Subcutaneous abdominal adipose tissue (tissue), 5 donors: ENCODE measurements at regions not wholly inside any gene's neighbourhood (a gene's known extent, or its start where the extent isn't known, plus 50 kb on each side); places are given as distances from the start of the nearest gene placed in this dataset.

Experiments
- H3K27ac ChIP-seq: one replicate; pipeline ENCODE4 v1.7.0; 2013; ENCODE audit warnings: low read depth, mild to moderate bottlenecking, inconsistent platforms, low read length, moderate library complexity
- H3K27me3 ChIP-seq, 5 donors: one replicate each; pipeline ENCODE4 v1.7.0; 2013; ENCODE audit warnings: low read length in 5 of 5, inconsistent platforms in 1 of 5; ENCODE audit not compliant: control insufficient read depth in 5 of 5, insufficient read depth in 4 of 5
- H3K36me3 ChIP-seq, 5 donors: one replicate each; pipeline ENCODE4 v1.7.0; 2013; ENCODE audit warnings: low read length in 5 of 5; ENCODE audit not compliant: control insufficient read depth in 5 of 5, insufficient read depth in 5 of 5
- H3K4me1 ChIP-seq, 5 donors: one replicate each; pipeline ENCODE4 v1.7.0; 2013; ENCODE audit warnings: low read length in 5 of 5, mild to moderate bottlenecking in 3 of 5, moderate library complexity in 1 of 5; ENCODE audit not compliant: control insufficient read depth in 5 of 5, insufficient read depth in 5 of 5
- H3K4me3 ChIP-seq, 5 donors: one replicate each; pipeline ENCODE4 v1.7.0; 2013; ENCODE audit warnings: low read length in 5 of 5, low read depth in 1 of 5
- H3K9ac ChIP-seq, 5 donors: one replicate each; pipeline ENCODE4 v1.7.0; 2013; ENCODE audit warnings: low read length in 5 of 5, mild to moderate bottlenecking in 4 of 5, moderate library complexity in 3 of 5
- H3K9me3 ChIP-seq, 5 donors: one replicate each; pipeline ENCODE4 v1.7.0; 2013; ENCODE audit warnings: low read length in 5 of 5; ENCODE audit not compliant: control insufficient read depth in 5 of 5
- donor health status: healthy.
- donor health status: healthy.
- donor health status: healthy.
- donor health status: healthy.
- donor health status: healthy.

DNA sequence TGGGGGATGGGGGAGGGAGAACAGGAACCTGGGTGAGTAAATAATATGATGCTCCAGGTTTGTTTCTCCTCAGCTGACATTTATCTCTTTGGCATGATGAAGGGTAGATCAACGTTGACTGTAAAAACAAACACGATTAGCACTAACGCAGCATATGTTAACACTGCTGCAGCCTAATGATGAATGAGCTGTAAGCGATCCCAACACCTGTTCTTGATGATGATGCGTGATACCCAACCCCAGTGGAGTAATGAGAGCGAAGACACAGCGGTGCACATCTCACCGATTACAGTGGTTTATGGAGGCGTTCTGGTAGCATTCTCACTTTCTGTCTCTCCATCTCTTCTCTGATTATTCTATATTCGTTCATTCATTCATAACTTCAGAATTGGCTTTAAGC lies 640.4 kb downstream of the USP25 start:
- Histone ChIP-seq H3K36me3 (no peaks in the 10 kb centered on the region), H3K4me1 (no peaks in the 10 kb centered on the region), H3K4me3 (no peak overlapping the region), H3K9ac (no peak overlapping the region), H3K27me3 (no peaks in the 10 kb centered on the region), H3K9me3 (no peaks in the 10 kb centered on the region), H3K27ac (no peak overlapping the region)

DNA sequence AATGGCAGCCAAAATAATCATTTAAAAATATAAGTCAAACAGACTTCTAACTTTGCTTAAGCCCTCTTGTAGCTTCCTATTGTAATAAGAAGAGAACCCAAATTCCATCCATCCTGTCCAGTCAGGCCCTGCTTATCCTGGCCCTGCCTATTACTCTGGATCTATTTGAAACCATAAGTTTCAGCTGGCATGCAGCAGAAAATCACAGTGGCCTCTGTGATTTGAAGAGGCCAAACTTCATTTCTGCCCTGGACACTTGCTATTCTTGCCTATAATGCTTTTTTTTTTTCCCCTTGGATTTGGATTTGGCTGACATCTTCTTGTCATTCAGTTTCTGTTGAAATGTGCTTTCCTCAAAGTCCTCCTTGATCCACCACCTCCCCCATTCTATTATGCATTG lies 642.8 kb downstream of the USP25 start:
- Histone ChIP-seq H3K36me3 (no peaks in the 10 kb centered on the region), H3K9ac (no peak overlapping the region), H3K4me1 (peaks cover 0 to 17% (median 10%) of the 10 kb centered on the region in 5 donors), H3K27ac (no peak overlapping the region), H3K4me3 (no peak overlapping the region), H3K9me3 (no peaks in the 10 kb centered on the region), H3K27me3 (no peaks in the 10 kb centered on the region)

GRCh38 chr21:16376673-16377072 lies 646.9 kb downstream of the USP25 start:
- Histone ChIP-seq H3K4me1 (peaks cover 0 to 37% (median 25%) of the 10 kb centered on the region in 5 donors), H3K9me3 (no peaks in the 10 kb centered on the region), H3K4me3 (no peak overlapping the region), H3K36me3 (no peaks in the 10 kb centered on the region), H3K9ac (no peak overlapping the region), H3K27ac (peak overlapping the region; percentile 51), H3K27me3 (no peaks in the 10 kb centered on the region)

GRCh38 chr21:16377120-16377658 lies 647.4 kb downstream of the USP25 start:
- Histone ChIP-seq H3K9me3 (no peaks in the 10 kb centered on the region), H3K36me3 (no peaks in the 10 kb centered on the region), H3K27ac (peak overlapping the region; percentile 51)

DNA sequence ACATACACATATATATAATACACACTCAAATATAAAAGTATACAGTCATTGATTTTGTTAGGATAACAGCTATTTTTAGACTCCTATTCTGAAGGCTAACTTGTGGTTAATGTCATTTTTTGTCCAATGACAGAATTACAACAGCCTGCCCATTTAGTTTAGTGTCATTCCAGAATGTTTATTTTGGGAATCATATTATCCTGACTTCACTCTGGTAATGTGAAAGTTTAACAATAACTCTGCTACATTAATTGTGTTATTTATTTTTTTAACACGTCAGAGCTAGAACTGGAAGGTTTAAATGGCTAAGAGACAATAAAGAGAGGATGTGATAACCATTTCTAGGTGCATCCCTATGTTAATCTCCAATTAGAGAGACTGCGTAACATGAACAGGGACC lies 648.1 kb downstream of the USP25 start:
- Histone ChIP-seq H3K27ac (peak overlapping the region; percentile 51), H3K4me1 (peaks cover 0 to 37% (median 25%) of the 10 kb centered on the region in 5 donors), H3K27me3 (no peaks in the 10 kb centered on the region)

More at GRCh38 chr21:16377120-16377658, 647.4 kb downstream of the USP25 start:
- Histone ChIP-seq H3K27me3 (no peaks in the 10 kb centered on the region), H3K4me1 (peaks cover 0 to 37% (median 25%) of the 10 kb centered on the region in 5 donors), H3K4me3 (no peak overlapping the region), H3K9ac (no peak overlapping the region)

DNA sequence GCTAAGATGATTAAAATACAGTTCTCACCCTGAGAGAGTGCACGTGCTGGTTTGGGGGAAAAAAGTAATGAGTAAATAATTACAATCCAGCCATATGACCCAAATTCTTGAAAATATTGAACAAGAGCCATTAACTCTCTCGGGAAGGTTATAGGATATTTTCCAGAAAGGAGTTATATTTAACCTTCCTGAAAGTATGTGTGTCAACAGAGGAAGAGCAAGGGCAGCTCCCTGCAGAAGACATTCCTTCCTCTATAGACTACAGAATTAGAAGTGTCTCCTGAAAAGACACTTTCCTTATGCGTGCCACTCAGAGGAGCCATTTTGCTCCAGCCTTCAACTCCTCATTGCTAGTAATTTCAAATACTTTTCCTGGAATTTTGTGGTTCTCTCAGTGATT lies 648.7 kb downstream of the USP25 start:
- no peaks in the 10 kb centered on the region for H3K36me3 ChIP-seq
- no peak overlapping the region for H3K4me3 ChIP-seq
- no peaks in the 10 kb centered on the region for H3K9me3 ChIP-seq
- no peak overlapping the region for H3K9ac ChIP-seq
- H3K4me1 ChIP-seq = peaks cover 0 to 37% (median 25%) of the 10 kb centered on the region in 5 donors
- no peaks in the 10 kb centered on the region for H3K27me3 ChIP-seq
- peak overlapping the region; percentile 51 for H3K27ac ChIP-seq

More for the DNA sequence above, 648.1 kb downstream of the USP25 start:
- no peak overlapping the region for H3K9ac ChIP-seq
- H3K36me3 ChIP-seq = no peaks in the 10 kb centered on the region
- H3K4me3 ChIP-seq = no peak overlapping the region
- no peaks in the 10 kb centered on the region for H3K9me3 ChIP-seq

DNA sequence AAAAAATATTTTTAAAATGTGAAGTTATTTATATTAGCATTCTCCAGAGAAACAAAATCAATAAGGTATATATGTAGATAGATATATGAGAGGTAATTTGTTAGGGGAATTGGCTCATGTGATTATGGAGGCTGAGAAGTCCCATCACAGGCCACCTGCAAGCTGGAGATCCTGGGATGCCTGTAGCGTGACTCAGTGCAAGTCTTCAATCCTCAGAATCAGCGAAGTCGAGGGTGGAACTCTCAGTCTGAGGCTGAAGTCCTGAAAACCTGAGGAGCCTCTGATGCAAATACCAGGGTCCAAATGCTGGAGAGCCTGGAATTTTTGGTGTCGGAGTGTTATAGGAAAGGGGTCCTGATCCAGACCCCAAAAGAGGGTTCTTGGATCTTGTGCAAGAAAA lies 658.5 kb downstream of the USP25 start:
- H3K4me1 ChIP-seq = no peaks in the 10 kb centered on the region
- no peak overlapping the region for H3K27ac ChIP-seq
- H3K4me3 ChIP-seq = no peak overlapping the region
- no peaks in the 10 kb centered on the region for H3K36me3 ChIP-seq
- no peaks in the 10 kb centered on the region for H3K9me3 ChIP-seq
- H3K27me3 ChIP-seq = no peaks in the 10 kb centered on the region
- H3K9ac ChIP-seq = no peak overlapping the region

DNA sequence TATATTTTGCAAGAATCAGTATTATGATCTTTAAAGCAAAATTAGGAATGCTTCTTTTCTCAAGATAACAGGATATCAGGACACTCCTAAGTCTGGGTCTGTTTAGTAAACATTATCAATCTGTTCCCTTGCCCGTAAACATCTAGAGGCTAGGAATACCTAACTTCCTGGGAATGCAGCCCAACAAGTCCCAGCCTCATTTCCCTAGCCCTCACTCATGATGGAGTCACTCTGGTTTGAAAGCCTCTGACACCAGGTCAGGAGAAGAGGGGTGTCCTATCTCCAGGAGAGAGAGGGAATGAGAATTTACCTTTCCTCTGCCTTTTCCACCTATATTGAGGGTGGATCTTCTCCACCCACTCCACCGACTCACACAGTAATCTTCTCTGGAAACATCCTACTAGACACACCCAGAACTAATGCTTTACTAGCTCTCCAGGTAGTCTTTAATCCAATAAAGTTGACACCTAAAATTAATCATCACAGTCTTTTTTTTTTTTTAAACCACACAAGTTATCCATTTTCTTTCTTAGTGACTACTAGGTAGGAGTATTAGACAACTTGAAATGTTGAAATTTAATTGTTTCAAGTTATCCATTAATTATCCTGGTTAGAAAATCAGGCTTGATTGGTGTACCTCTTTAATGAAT lies 659.3 kb downstream of the USP25 start:
- no peaks in the 10 kb centered on the region for H3K36me3 ChIP-seq
- H3K4me3 ChIP-seq = no peak overlapping the region
- no peaks in the 10 kb centered on the region for H3K4me1 ChIP-seq
- H3K27me3 ChIP-seq = no peaks in the 10 kb centered on the region
- H3K9ac ChIP-seq = no peak overlapping the region
- H3K27ac ChIP-seq = no peak overlapping the region
- no peaks in the 10 kb centered on the region for H3K9me3 ChIP-seq

DNA sequence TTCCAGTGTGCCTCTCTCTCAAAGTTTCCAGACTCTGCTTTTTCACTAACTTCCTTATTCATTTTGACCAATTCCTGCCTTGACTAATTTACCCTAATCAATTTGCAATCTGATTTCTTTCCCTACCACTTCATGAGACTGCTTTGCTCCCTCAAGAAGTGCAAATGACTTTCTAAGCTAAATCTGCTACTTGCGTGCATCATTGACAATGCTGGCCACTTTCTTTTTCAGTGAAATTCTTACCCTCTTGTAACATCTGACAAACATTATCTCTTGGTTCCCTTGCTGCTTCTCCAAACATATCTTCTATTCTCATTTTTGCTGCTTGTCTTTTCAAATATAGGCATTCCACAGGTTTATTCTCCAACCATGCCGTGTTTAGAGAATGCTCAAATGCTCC lies 659.9 kb downstream of the USP25 start:
- Histone ChIP-seq H3K4me3 (no peak overlapping the region), H3K36me3 (no peaks in the 10 kb centered on the region), H3K4me1 (no peaks in the 10 kb centered on the region), H3K9ac (no peak overlapping the region), H3K9me3 (no peaks in the 10 kb centered on the region), H3K27me3 (no peaks in the 10 kb centered on the region), H3K27ac (no peak overlapping the region)

- H3K4me1 ChIP-seq = peaks cover 0 to 6% (median 0%) of the 10 kb centered on the region in 5 donors
- H3K4me3 ChIP-seq = no peak overlapping the region
- no peaks in the 10 kb centered on the region for H3K36me3 ChIP-seq
- H3K9me3 ChIP-seq = no peaks in the 10 kb centered on the region
- no peak overlapping the region for H3K27ac ChIP-seq
- H3K9ac ChIP-seq = no peak overlapping the region
- H3K27me3 ChIP-seq = no peaks in the 10 kb centered on the region
Observed at GRCh38 chr21:16395285-16395684, 665.5 kb downstream of the USP25 start.
